IPS-NIHi11 (cell line): ENCODE measurements at regions not wholly inside any gene's neighbourhood (a gene's known extent, or its start where the extent isn't known, plus 50 kb on each side); places are given as distances from the start of the nearest gene placed in this dataset.

ENCODE experiments used
- DNase-seq: peaks from one replicate; pipeline ENCODE4 v3.0.0; 2012; ENCODE audit warnings: mixed read lengths, low spot score

DNA sequence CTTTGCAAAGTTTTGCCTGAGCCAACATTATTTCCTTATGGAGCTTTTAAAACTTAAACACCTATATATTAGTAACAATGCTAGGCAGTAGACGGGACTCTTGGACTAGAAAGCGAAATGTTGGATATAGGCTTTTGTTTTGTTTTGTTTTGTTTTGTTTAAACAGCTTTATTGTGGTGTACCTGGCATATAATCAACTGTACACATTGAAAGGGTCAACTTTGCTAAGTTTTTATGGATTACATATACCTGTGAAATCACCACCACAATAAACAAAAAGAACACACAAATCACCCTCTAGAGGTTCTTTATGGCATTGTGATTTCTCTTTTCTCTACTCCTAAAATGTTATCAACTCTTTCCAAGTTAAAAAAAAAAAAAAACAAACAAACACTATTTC, 184.9 kb upstream of the LNX1 start:
- no peak for DNase-seq

DNA sequence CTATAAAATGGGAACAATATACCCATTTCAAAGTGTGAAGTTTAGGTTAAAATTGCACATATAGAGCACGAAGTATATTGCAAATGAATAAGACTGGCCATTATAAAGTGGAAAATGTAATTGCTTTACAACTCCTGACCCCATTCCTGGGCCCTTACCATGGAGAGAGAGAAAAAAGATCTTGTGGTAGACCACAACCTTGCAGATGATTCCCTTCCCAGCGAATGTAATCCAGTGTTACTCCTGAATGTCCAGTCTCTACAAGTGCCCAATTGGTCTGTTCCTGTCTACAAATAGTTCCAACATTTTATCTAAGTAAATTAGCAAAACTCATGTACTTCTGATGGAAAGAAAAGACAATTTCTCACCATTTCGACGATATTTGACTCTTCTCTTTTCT, 184.1 kb upstream of the LNX1 start:
- DNase-seq, result no peak

DNA sequence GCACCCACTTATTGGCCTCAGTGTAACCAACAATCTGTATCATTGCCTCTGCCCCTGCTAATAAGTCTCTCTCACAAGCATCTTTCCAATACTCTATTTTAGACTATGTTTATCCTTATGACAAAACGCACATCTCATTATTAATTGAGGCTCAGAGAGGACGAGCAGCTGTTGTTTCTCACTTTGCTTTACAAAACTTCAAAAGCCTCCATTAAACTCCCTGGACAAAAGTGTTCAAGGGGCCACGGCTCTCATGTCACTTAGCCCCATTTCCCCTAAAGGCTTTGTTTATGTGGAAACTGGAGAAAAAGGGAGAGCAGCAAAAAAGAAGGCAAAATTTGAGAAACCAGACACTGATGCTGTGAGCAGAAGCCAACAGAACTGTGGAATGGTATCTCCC, 180.0 kb upstream of the LNX1 start:
- DNase-seq, result no peak

DNA sequence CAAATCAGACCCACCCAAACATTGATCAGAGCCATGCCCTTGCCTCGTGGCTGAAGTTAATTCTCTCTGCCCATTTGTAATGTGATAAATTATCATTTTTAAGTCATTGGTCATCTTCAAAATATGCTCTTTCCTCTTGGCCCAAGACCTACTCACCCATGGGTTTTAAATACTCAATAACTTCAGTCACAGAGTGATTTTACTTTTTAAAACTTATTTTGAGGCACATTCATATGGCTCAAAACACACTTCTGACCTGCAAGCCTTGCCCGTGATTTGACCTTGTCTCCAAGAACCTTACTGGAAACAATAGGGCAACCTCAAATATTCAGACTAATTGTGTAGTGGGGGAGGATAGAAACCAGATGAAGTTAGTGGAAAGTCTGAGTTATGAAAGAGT, 176.2 kb upstream of the LNX1 start:
- no peak for DNase-seq

DNA sequence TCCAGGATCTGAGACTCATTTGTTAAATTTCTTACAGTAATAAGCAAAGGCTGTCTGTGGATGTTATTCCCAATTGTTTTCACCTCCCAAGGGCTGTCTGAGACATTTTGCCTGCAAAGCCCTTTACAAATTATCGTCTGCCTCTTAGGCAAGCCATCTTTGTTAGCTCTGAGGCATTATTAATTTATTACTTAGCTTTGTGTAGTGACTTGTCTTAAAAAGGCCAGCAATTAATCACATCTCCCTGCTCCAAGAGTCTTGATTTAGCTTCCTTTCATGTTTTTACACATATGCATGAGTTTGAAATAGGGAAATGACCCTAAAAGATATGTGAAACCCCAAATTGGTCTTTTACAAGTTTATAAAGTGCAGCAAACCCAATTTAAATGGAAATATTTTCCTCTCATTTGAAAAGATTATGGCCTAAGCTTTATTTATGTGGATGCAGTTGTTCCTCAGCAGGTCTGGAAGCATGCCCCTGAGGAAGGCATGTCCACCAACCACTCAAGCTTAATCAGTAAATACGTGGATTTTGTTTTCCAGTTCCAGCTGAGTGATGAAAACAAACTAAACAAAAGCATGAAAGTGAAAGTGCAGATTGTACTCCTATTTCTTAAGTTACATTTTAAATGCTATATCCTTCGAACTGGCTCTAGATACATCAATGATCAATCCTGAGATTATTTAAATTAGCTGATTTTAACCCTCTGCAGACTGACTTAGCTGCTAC, 173.6 kb upstream of the LNX1 start:
- no peak for DNase-seq

DNA sequence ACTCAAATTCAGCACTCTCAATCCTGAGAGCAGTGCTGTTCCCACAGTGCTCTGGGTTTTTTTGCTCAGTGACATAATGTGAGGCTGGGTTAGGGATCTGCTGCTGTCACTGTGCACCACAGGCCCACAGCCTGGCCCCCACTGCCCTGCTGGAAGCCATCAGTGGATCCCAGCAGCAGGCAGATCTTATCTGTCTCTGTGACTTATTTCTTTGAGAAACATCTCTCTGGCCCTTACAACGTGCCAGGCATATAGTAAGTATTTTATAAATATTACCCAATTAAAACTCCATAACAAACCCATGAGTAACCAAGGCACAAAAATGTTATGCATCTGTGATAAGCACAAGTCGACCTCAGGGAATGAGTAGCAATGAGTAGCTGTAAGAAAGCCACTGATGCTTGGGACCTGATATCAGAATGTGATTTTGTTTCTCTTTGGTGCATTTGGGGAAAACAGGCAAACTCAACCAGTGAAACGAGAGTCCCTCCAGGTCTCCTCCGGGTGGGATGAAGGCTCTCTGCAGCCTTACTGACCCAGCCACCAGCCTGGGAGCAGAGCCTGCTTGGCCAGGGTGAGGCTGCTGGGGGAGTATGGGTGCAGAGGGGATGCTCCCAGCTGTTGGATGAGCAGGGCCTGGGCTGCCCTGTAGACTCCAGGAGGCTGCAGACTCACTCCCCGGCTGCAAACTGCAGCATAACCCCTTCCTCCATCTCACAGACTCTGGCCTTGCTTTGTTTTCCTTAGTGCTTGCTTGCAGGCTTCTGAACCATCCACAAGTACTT, 172.7 kb upstream of the LNX1 start:
- no peak for DNase-seq

DNA sequence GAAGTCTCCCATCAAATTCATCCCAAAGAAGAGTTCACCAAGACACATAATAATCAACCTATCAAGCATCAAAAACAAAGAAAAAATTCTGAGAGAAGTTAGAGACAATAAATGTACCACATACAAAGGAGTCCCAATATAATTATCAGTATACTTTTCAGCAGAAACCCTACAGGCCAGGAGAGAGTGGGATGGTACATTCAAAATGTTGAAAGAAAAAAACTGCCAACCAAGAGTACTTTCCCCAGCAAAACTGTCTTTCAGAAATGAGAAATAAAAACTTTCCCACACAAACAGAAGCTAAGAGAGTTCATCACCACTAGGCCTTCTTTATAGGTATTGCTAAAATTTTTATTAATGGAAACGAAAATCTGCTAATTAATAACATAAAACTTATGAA, 164.4 kb upstream of the LNX1 start:
- DNase-seq, result no peak

DNA sequence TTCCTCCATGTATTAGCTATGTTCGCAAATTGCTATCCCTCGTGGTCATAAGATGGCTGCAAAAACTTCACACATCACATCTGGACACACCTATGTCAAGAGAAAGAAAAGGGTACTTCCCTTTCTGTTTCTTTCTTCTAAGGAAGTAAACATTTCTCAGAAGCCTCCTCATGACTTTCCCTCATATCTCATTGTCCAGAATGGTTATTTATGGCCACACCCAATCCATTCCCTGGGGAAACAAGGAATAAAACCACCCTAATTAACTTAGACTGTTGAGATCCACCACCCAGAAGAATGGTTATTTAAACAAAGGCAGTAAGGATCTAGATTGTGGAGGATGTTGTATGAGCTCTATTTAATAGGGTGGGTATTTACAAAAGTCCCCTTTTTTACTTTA, 160.8 kb upstream of the LNX1 start:
- DNase-seq, result no peak

DNA sequence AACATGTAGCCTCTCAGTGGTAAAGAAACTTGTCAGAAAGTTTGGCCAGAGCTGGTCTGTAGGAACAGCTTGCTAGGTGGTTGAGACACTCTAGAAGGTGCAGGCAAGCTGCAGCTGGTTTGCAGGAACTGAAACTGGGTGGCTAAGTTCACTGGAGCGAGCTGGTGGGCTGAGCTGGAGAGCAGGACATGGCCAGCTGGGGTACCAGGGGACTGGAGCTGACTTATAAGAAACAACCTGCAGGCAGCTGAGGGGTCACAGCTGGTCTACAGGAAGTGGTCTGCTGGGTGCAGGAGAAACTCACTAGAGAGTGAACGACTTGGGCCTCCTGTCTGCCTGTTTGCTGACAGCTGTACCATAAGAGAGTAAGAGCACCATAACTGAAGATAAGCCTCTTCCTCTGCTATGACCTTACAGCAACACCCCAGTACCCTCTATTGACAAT, 157.1 kb upstream of the LNX1 start:
- no peak for DNase-seq

DNA sequence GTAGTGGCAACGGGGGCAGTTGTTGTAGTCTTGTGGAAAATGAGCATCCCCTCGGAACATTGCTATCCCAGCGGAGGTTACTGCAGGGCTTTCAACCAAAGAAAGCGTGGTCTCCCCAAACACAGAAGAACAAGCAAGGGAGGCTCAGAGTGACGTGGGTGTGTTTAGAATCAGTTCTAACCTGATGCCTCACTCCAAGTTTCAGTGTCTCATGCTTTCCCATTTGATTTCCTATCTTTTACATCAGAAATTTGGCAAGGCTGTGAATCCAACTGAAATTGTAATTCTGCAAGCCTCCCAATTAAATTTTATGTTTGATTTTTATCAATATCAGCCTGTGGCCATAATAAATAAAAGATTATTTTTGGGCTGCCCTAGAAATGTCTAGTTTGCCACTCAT, 156.1 kb upstream of the LNX1 start:
- DNase-seq, result no peak

DNA sequence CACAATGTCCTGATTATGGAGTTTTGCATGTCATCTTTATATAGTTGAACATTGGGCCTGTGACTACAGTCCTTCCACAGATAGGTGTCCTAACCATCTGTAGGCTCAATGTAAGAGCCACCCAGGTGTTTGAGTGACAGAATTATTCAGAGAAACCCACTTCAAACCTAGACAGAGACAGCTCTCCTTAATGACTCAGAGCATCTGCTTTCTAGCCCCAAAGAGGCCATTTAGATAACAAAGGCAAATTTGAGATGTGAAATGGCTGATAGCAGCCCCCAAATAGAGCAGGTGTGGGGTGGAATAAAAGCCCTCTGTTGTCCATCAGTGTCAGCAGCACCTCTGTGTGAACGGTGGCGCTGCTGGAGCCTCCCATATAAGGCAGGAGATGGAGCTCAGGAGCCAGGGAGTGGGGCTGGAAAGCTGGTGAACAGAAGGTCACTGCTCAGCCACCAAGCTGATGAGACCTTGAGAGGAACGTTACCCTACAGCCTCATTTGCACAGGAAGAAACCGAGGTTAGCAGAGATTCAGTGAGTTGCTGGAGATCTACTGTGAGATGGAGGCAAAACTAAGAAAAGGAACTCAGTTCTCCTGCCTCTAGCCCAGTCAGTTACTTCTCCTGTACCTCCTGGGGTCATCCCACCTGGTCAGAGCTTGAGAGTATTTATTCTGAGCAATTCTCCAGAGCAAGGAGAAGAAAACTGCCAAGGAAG, 153.3 kb upstream of the LNX1 start:
- DNase-seq, result no peak

DNA sequence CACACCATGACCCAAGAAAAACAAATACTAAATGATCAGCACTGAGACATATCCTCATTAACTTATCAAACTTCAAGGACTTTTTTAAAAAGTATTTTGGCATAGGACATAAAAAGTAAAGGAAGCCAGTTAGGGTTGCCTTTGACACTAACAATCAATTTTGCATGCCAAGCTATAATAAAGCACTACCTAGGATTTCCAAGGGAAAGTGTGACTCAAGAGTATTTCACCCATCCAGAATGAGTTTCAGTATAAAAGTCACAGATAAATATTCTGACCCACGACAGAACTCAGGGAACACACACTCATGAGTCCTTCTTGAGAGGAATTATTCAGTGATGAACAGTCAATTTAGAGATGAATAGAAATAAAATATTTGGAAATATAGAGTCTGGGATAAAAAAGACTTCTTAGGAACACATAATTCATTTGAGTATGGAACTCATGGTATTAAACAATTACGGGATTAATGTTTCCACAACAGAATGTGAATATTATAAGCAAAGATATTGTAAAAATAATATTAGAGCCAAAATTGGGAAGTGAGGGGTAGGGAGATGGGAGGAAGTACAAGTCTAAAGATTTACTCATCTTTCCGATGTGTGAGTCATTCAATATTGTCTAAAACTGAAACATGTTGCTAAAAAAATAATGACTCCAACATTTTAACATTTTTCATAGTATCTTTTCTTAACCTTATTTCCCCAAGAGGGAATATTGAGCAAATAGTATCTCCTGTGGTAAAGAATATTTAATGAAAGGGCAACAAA, 143.5 kb upstream of the LNX1 start:
- no peak for DNase-seq

DNA sequence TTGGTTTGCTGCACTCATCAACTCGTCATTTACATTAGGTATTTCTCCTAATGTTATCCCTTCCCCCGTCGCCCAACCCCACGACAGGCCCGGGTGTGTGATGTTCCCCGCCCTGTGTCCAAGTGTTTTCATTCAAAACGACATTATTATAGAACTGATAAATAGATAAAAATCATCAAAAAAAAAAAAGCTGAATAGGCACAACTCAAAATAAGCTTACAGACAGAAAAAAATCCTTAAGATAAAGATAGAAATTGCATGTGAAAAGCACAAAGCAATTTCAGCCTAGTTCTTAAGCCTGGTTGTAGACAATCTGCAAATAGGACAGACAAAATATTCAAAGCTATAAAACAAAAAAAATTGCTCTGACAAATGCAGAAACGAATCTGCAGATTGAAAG, 142.9 kb upstream of the LNX1 start:
- DNase-seq, result no peak

DNA sequence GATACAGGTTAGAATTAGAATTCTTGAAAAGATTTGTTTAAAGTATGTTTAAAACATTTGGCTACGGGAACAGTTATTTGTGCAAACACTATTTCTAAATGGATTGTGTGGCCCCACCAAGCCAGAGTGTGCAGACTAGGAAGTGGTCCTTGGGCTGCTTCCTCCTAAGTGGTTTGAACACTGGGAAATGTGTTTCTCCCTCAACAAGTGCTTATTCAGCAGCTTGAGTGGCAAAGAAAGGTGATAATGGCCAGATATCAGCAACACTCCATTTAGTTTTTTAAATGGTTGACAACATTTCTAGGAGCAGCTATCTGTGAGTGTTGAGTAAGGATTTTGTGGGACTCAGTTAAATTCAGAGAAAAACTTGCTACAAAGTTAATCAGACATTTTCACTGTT, 141.4 kb upstream of the LNX1 start:
- no peak for DNase-seq

DNA sequence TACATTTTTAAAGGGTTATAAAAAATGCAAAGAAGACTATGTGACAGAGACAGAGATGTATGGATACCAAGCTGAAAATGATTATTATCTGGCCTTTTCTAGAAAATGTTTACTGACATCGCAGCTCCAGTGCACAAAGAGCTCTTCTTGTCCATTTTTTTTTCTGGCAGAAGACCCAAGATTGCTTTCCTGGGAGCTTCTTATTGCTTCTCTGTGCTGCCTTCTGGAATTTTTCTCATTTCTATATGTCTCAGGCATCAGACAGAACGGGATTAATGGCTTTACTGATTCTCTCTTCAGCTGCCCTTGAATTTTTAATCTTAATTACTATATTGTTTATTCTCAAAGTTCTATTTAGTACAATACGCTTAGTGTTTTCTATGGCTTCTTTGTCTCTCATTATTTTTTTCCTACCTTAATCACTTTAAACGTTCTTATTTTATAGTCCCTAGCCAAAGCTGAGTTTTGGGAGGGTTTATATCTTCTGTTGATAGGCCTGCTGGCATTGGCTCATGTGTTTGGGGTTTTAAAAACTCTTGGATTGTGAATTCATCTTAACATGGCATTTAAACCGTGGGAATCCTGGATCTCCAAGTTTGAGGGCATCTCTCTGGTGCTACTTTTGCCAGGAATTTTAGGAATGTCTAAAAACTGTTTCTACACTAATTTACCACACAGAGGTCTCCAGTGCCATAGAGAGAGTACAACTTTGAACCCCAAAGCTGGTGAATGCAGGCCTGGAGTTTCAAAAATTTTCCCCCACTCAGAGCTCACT, 138.9 kb upstream of the LNX1 start:
- DNase-seq, result no peak

DNA sequence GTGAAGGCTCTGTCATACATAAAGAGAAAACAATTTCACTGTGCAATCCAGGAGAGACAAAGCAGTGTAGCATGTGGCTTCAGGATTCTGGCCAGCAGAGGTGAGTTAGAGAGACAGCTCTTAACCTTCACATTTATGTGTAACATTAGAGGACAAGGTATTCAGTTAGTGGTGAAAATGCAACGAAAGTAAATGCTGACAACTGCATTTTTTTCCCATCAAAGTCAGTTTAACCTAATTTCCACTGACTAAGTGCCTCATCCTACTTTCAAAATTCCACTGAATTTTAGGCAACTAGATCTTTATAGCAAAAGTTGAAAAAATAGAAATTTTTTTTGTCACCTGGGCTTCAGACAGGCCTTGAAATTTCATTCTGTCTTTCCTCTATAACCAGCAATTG, 130.8 kb upstream of the LNX1 start:
- DNase-seq, result no peak

DNA sequence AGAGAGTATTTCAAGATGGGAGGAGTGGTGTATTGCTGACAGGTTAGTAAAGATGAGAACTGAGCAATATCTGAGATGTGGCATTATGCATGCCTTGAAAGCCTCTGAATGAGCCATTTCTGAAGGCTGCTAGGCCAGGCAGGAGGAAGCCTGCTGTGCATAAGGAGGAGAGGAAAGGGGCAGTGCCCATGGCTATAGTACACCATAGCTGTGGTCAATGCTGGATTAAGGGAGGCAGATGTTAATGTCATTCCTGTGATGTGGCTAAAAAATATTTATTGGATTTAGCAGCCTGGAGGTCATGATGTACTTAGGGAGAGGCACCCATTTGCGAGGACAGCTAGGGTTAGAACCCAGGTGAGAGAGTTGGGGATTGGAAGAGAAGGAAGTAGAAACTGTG, 130.0 kb upstream of the LNX1 start:
- DNase-seq, result no peak

DNA sequence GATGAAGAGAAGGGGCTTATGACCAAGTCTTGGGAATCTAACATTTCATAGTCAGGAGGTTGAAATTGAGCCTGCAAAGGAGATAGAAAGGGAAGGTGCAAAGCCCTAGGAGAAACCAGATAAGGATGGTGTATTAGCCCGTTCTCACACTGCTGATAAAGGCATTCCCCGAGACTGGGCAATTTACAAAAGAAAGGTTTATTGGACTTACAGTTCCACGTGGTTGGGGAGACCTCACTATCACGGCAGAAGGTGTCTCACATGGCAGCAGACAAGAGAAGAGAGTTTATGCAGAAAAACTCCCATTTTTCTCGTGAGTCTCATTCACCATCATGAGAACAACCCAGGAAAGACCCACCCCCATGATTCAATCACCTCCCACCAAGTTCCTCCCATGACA, 129.5 kb upstream of the LNX1 start:
- DNase-seq, result no peak

DNA sequence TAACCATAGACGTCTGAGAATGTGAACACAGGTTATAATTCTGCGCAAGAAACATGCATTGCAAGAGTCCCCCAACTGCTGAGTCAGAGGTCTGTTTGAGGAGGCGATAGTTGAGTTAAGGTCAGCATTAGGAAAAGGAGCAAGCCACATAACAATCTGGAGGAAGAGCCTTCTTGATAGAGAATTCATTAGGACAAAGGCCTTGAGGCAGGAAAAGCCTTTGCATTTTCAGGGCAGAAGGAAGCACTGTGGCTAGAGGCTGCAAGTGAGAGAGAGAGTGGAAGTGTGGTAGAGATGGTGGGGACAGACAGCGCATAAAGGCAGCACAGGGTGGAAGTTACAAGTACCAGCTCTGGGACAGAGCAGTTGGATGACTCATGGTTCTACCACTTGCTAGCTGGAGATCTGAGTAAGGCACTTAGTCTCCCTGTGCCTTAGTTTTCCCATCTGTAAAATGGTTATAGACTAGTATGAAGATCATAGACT, 125.8 kb upstream of the LNX1 start:
- DNase-seq, result no peak

DNA sequence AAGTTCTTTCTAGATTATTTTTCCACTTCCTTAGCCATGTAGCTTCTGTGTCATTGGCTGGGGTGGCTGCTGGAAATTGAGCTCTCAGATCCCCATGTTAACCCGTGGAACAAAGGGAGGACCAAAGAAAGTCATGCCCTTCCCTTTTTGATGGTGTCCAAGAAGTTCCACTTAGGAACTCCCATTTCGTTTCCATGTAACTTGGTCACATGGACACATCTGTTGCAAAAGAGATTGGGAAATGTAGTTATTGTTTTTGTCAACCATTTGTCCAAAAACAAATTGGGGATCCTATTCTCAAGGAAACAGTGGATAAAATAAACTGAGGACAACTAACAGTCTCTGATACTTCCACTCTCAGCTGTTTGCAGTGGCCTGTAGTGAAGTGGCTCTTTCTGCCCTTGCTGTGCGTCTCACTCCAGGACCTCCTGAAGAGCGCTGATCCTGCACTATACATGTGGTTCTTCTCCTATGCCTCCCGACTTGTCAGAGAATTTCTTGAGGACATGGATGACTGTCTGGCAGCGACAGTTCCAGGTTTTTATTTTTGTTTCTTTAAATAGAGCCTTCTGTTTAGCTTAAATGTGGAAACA, 125.3 kb upstream of the LNX1 start:
- no peak for DNase-seq

DNA sequence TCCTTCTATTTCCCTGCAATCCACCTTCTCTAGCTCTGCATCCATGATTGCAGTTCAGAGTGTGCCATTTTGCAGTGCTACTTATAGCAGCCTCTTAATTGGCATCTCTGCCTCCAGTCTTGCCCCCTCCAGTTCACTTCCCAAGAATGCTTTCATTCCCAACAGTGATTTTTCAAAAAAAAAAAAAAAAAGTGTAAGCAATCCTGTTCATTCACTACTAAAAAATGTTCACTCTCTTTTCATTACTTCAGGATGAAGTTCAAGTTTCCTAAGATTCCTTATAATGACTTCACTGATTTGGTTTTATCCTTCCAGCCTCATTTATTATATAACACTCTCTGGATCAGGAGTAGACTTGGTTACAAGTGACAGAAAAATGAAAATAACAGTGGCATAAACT, 124.7 kb upstream of the LNX1 start:
- no peak for DNase-seq
